ENCODE measurements at regions not wholly inside any gene's neighbourhood (a gene's known extent, or its start where the extent isn't known, plus 50 kb on each side); places are given as distances from the start of the nearest gene placed in this dataset.

GRCh38 chr6:113676057-113676456 lies 181.1 kb upstream of the MARCKS start:
- no peaks in the 10 kb centered on the region for H3K27me3 ChIP-seq
- no peaks in the 10 kb centered on the region for H3K4me1 ChIP-seq

GRCh38 chr6:113676968-113677367 lies 180.2 kb upstream of the MARCKS start:
- TF ChIP-seq POLR2A (IDR thresholded peaks at IDR 0.05) (no peak), CTCF (IDR thresholded peaks at IDR 0.05) (no peak)
- H3K27me3 ChIP-seq: no peaks in the 10 kb centered on the region
- H3K36me3 ChIP-seq: no peaks in the 10 kb centered on the region
- H3K4me1 ChIP-seq: no peaks in the 10 kb centered on the region
- no peak overlapping the region for H3K27ac ChIP-seq
- no peak for DNase-seq
- no peak overlapping the region for H3K4me3 ChIP-seq
- no peaks in the 10 kb centered on the region for H3K9me3 ChIP-seq

More at GRCh38 chr6:113676057-113676456, 181.1 kb upstream of the MARCKS start:
- TF ChIP-seq CTCF (IDR thresholded peaks at IDR 0.05) (no peak), POLR2A (IDR thresholded peaks at IDR 0.05) (no peak)
- Histone ChIP-seq H3K4me3 (no peak overlapping the region), H3K36me3 (no peaks in the 10 kb centered on the region), H3K27ac (no peak overlapping the region), H3K9me3 (no peaks in the 10 kb centered on the region)
- DNase-seq: no peak

- TF ChIP-seq CTCF (IDR thresholded peaks at IDR 0.05) (no peak), POLR2A (IDR thresholded peaks at IDR 0.05) (no peak)
- H3K27me3 ChIP-seq: no peaks in the 10 kb centered on the region
- no peak for DNase-seq
- no peak overlapping the region for H3K27ac ChIP-seq
- no peaks in the 10 kb centered on the region for H3K36me3 ChIP-seq
- no peaks in the 10 kb centered on the region for H3K9me3 ChIP-seq
- H3K4me3 ChIP-seq: no peak overlapping the region
- no peaks in the 10 kb centered on the region for H3K4me1 ChIP-seq
These were observed 178.1 kb upstream of the MARCKS start for GRCh38 chr6:113679051-113679450.

- Histone ChIP-seq H3K4me3 (no peak overlapping the region), H3K4me1 (no peaks in the 10 kb centered on the region), H3K27me3 (no peaks in the 10 kb centered on the region), H3K36me3 (no peaks in the 10 kb centered on the region), H3K27ac (no peak overlapping the region), H3K9me3 (no peaks in the 10 kb centered on the region)
- no peak for DNase-seq
- no peak for TF ChIP-seq CTCF (IDR thresholded peaks at IDR 0.05)
- TF ChIP-seq POLR2A (IDR thresholded peaks at IDR 0.05): no peak
These were observed 176.8 kb upstream of the MARCKS start for GRCh38 chr6:113680301-113680700.

- no peaks in the 10 kb centered on the region for H3K4me1 ChIP-seq
- no peaks in the 10 kb centered on the region for H3K27me3 ChIP-seq
- H3K9me3 ChIP-seq: no peaks in the 10 kb centered on the region
- H3K27ac ChIP-seq: no peak overlapping the region
- DNase-seq: no peak
- no peak for TF ChIP-seq POLR2A (IDR thresholded peaks at IDR 0.05)
- no peak for TF ChIP-seq CTCF (IDR thresholded peaks at IDR 0.05)
- no peak overlapping the region for H3K4me3 ChIP-seq
- H3K36me3 ChIP-seq: no peaks in the 10 kb centered on the region
These were observed 173.2 kb upstream of the MARCKS start for GRCh38 chr6:113683968-113684367.

GRCh38 chr6:113684382-113684901 lies 172.7 kb upstream of the MARCKS start:
- H3K36me3 ChIP-seq: no peaks in the 10 kb centered on the region
- no peak overlapping the region for H3K4me3 ChIP-seq
- no peaks in the 10 kb centered on the region for H3K27me3 ChIP-seq
- H3K4me1 ChIP-seq: no peaks in the 10 kb centered on the region
- TF ChIP-seq CTCF (IDR thresholded peaks at IDR 0.05): no peak
- TF ChIP-seq POLR2A (IDR thresholded peaks at IDR 0.05): no peak
- H3K27ac ChIP-seq: no peak overlapping the region
- no peak for DNase-seq
- no peaks in the 10 kb centered on the region for H3K9me3 ChIP-seq
